GM20000 (cell line): ENCODE measurements at regions not wholly inside any gene's neighbourhood (a gene's known extent, or its start where the extent isn't known, plus 50 kb on each side); places are given as distances from the start of the nearest gene placed in this dataset.
"Not testable (repeated sequence)": the region's sequence is repeated elsewhere in the genome, so short reads cannot be mapped to it uniquely, and the experiment has no call there.

ENCODE experiments used
- DNase-seq: peaks from one replicate; pipeline ENCODE4 v3.0.0; 2012; ENCODE audit warnings: low spot score
- TF ChIP-seq, protein P1 (sequence below): IDR thresholded peaks from 2 replicates; pipeline ENCODE4 v1.5.1; 2012; ENCODE audit warnings: mild to moderate bottlenecking, control low read depth; ENCODE audit errors: extremely low read depth, missing control alignments

DNA sequence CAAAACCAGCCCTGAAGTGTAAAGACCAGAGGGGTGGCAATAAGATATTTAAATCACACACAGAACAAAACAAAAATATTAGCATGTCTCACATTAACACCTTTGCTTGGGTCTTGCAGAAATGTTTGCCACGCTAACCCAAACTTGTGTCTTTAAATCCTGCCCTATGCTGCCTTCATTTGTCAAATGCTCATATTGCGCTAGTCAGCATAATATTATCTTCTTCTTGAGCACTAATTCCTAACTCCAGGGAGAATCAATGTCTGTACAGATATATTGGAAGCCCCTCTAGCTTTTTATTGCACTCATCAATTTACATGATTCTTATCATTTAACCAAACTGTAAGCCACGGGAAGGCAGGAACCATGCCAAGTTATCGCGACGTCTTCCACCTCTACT lies 614.8 kb upstream of the SOX9 start:
- no peak for DNase-seq
- TF ChIP-seq, protein P1, sequence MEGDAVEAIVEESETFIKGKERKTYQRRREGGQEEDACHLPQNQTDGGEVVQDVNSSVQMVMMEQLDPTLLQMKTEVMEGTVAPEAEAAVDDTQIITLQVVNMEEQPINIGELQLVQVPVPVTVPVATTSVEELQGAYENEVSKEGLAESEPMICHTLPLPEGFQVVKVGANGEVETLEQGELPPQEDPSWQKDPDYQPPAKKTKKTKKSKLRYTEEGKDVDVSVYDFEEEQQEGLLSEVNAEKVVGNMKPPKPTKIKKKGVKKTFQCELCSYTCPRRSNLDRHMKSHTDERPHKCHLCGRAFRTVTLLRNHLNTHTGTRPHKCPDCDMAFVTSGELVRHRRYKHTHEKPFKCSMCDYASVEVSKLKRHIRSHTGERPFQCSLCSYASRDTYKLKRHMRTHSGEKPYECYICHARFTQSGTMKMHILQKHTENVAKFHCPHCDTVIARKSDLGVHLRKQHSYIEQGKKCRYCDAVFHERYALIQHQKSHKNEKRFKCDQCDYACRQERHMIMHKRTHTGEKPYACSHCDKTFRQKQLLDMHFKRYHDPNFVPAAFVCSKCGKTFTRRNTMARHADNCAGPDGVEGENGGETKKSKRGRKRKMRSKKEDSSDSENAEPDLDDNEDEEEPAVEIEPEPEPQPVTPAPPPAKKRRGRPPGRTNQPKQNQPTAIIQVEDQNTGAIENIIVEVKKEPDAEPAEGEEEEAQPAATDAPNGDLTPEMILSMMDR, result no peak

DNA sequence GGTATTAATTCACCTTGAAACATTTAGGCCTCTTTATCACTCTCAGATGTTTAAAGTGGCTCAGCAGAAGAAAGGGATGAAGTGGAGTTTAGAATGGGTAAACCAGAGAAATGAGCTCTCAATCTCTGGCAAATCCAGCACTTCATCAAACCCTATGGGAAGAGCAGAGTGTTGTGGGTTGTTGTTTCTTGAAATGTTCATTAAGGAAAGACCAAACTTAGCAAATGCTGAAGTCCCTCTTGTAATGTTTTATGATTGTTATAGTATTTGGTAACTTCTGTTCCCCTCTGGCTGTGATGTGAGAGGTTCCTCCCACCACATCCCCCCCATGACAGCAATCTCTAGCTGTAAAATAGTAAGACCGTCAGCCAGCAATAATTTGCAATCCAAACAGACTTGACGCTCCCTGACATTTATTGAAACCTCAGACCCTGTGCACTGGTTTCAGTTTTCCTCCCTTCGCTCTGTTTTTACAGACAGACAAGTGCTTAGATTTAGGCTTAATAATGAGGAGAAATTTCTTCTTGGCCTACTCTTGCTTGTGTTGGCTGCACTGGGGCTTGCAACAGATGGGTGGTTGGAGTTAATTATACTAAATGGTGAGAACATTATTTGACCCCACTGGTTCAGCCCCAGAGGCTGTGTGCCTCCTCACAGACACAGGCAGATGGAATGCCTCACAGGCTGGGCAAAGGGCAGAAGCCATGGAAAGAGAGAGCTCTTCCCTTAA lies 609.4 kb upstream of the SOX9 start:
- DNase-seq, result no peak
- TF ChIP-seq, protein P1, result no peak

DNA sequence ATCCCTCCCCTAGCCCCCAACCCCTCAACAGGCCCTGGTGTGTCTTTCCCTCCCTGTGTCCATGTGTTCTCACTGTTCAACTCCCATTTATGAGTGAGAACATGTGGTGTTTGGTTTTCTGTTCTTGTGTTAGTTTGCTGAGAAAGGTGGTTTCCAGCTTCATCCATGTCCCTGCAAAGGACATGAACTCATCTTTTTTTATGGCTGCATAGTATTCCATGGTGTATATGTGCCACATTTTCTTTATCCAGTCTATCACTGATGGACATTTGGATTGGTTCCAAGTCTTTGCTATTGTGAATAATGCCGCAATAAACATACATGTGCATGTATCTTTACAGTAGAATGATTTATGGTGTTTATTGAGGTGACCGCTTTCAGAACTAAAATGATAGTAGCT lies 607.1 kb upstream of the SOX9 start:
- not testable (repeated sequence) for DNase-seq

DNA sequence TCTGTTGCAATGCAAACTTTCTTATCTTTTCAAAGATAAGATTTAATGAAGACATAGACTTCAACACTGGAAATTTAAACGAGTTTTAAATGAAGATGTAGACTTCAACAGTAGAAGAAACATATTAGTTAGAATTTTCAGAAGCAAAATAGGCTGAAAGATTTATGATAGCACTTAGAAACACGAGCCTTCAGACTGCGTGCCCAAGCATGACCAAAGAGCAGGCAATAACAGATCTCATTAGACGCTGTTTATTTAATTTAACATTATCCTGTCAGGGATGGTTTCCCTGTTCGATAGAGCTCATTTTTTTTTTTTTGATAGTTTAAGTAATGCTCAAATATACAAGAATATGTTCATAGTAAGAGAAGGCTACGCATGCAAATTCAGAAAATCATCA lies 604.7 kb upstream of the SOX9 start:
- TF ChIP-seq, protein P1, result no peak
- DNase-seq, result no peak

DNA sequence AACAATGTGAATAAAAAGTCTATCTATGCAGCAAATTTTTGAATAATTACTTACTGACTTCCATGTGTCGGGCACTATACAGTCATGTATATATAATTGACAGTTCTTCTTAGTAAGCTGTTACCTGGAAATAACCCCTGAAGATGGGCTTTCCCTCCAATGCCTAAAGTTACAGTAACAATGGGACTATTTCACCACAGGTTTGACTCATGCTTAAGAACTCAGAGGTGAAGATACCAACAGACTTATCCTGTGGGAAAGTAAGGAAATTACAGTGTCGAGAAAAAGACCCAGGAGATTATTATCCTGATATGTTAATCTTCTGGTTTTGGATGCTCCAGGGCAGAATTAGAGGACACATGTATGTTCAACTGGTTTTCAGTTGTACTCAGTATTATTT lies 601.5 kb upstream of the SOX9 start:
- DNase-seq, result no peak
- TF ChIP-seq, protein P1, result no peak

DNA sequence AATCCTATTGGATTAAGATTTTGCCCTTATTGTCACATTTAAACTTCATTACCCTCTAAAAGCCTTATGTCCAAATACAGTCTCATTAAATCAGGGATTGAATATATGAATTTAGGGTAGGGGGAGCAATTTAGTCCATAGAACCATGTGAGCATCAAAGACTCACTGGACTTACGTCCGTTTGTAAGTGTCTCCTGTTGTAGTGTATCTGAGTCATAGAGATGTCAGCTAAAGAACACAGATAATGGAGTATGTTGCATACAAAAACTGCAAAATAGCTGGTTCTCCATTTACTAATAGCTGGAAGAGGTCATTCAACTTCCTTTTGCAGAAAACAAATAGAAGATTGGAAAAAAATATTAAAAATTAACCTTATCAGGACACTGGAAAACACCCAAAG lies 599.1 kb upstream of the SOX9 start:
- TF ChIP-seq, protein P1, result no peak
- DNase-seq, result no peak

DNA sequence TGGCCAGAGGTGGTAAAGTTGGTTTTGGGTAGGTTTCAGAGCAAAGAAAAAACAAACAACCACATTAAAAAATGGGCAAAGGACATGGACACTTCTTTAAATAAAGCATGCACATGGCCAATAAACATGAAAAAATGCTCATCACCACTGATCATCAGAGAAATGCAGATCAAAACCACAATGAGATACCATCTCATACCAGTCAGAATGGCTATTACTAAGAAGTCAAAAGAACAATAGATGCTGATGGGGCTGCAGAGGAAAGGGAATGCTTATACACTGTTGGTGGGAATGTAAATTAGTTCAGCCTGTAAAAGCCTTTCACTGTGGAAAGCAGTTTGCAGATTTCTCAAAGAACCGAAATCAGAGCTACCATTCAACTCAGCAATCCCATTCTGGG lies 598.4 kb upstream of the SOX9 start:
- TF ChIP-seq, protein P1, result no peak
- DNase-seq, result no peak

DNA sequence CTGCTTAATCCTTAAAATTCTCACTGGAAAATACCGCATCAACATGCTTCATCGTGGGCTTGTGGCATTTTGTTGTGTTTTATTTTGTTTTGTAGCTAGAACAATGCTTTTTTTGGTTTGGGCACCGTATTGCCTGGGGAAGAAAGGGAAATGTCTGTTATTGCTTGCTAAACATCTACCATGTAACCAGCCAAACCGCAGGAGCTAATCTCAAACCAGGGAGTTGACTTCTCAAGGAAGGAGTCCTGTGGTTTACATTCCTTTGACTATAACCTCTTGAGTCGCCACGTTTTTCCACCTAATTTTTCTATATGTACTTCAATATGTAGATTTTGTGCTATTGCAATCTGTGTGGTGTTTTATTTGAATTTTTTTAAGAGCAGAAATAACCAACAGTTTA lies 593.5 kb upstream of the SOX9 start:
- no peak for DNase-seq
- TF ChIP-seq, protein P1, result no peak
